SJCRH30 (cell line): ENCODE measurements at regions not wholly inside any gene's neighbourhood (a gene's known extent, or its start where the extent isn't known, plus 50 kb on each side); places are given as distances from the start of the nearest gene placed in this dataset.

Experiments
- DNase-seq, 2 experiments: peaks; one replicate each; pipeline ENCODE4 v3.0.0-alpha.2; 2015 to 2020
- H3K27ac ChIP-seq: fragments of 250-450 bp; sonication (Bioruptor Pico); 2 replicates; pipeline ENCODE4 v1.5.1; 2020; ENCODE audit warnings: mild to moderate bottlenecking, moderate library complexity
- H3K27me3 ChIP-seq: fragments of 250-450 bp; sonication (Bioruptor Pico); 2 replicates; pipeline ENCODE4 v1.5.1; 2020; ENCODE audit warnings: mild to moderate bottlenecking, moderate library complexity
- H3K36me3 ChIP-seq: fragments of 250-450 bp; sonication (Bioruptor Pico); 2 replicates; pipeline ENCODE4 v1.5.1; 2020; ENCODE audit warnings: mild to moderate bottlenecking, moderate library complexity
- H3K4me1 ChIP-seq: fragments of 250-450 bp; sonication (Bioruptor Pico); 2 replicates; pipeline ENCODE4 v1.5.1; 2020; ENCODE audit warnings: mild to moderate bottlenecking, moderate library complexity
- H3K4me3 ChIP-seq: fragments of 250-450 bp; sonication (Bioruptor Pico); 2 replicates; pipeline ENCODE4 v1.5.1; 2020; ENCODE audit warnings: mild to moderate bottlenecking, moderate library complexity
- H3K9me3 ChIP-seq: fragments of 250-450 bp; sonication (Bioruptor Pico); replicated peaks from 2 replicates; pipeline ENCODE4 v1.5.1; 2020; ENCODE audit warnings: mild to moderate bottlenecking, moderate library complexity

DNA sequence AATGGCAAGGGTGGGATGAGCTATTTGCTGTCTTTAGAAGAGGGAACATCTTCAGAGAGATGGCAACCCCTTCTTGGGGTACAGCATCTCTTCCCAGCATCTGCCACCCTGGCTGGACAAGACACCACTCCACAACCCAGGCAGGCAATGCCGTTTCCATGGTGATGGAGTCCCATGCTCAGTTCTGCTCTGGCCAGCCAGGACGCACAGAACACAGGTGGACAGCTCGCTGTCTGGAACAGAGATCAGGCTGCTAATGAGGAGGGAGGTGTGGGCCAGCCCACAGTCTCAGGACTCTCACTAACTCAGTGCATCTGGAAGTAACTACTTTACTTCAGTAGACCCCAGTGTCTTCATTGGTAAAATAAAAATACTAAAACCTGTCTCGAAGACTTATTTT is 321.0 kb upstream of the CPEB2 start:
- Histone ChIP-seq H3K4me1 (no peaks in the 10 kb centered on the region), H3K27ac (no peak overlapping the region), H3K9me3 (no peaks in the 10 kb centered on the region), H3K36me3 (no peaks in the 10 kb centered on the region), H3K4me3 (no peak overlapping the region), H3K27me3 (no peaks in the 10 kb centered on the region; the same call in 1 of the 2 replicates)
- DNase-seq: no peak

DNA sequence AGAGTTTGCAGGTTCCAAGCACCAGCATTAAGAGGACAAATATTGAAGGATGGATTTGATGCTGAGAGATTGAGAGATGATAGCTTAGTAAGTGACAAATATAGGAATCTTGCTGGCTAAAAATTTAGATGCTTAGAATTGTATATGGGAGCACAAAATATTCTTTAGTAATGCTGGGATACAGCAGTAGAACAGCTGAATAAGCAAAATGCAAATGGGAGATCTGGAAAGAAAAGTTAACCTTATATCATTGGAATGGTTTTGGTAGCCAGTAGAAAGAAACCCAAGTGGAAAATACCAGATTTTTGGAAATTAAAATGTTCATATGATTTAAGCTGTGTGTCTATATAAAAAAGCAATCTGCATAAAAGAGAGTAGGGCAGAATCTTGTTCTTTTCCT is 308.6 kb upstream of the CPEB2 start:
- Histone ChIP-seq H3K4me3 (no peak overlapping the region), H3K27me3 (no peaks in the 10 kb centered on the region), H3K36me3 (no peaks in the 10 kb centered on the region), H3K9me3 (no peaks in the 10 kb centered on the region), H3K27ac (no peak overlapping the region), H3K4me1 (no peaks in the 10 kb centered on the region)
- DNase-seq: no peak

DNA sequence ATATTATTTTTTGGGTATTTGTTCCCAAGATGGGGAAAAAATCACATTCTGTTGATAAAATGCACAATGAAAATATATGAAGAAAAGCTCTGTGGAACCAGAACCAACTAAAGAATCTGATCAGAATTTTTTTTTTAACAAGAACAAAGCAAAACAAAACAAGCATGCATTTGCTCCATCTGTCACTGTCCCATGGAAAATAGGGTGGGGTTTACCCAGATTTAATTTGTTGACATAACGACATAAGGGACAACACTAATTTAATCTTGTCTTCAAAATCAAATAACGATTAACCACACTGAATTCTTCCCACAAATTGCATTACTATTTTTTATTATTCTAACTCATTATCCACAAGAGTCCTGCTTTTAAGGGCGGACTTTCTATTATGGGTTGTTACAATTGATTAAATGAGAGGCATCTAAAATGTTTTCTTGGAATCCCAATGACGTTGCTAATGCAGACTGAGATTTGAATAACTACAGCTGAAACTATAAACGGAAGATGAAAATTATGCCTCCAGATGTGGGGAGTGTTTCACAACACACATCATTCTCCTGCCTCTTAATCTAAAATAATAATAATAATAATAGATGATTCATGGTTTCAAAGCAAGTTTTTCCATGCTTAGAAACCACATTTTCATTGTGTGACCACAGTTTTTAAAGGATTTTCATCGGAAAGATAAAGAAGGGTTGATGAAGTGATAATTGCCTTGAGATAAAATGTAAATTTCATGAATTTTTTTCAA is 307.0 kb upstream of the CPEB2 start:
- no peaks in the 10 kb centered on the region for H3K36me3 ChIP-seq
- DNase-seq: no peak

DNA sequence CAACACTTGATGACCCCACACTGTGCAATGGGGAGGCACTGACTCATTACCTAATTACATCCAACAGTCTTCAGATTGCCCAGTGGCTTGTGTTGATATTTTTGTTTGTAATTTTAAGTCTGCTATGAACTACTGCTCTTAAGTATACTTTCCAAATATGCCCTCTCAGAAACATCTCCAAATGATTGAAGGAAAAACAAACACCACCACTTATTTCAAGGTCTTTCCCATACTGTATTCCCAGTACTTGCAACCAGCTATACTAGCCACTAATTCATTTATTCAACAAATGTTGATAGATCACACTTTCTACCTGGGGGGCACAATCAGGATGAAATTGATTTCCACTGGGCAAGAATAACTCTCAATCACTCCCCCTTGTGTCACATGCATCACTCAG is 302.2 kb upstream of the CPEB2 start:
- H3K9me3 ChIP-seq: no peaks in the 10 kb centered on the region
- no peaks in the 10 kb centered on the region for H3K4me1 ChIP-seq
- H3K27me3 ChIP-seq: no peaks in the 10 kb centered on the region
- no peak for DNase-seq
- no peaks in the 10 kb centered on the region for H3K36me3 ChIP-seq
- H3K27ac ChIP-seq: no peak overlapping the region
- no peak overlapping the region for H3K4me3 ChIP-seq

More for the DNA sequence above, 307.0 kb upstream of the CPEB2 start:
- H3K4me1 ChIP-seq: no peaks in the 10 kb centered on the region
- no peaks in the 10 kb centered on the region for H3K27me3 ChIP-seq
- H3K27ac ChIP-seq: no peak overlapping the region
- no peaks in the 10 kb centered on the region for H3K9me3 ChIP-seq
- no peak overlapping the region for H3K4me3 ChIP-seq

DNA sequence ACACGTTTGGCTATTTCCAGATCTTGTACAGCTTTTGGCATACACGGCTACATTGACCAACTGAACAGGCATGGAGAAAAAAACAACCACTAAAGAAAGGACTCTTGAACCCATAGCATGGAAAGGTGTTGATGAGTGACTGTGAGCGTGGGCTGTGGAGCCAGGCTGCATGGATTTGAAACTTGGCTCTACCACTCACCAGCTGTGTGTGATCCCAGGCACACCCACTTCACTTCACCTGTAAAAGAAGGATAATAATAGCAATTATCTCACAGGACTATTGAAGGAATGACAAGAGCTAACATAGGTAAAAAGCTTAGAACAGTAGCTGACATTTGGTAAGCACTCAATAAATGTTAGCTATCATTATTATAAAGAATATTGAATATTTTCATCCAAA is 301.7 kb upstream of the CPEB2 start:
- Histone ChIP-seq H3K36me3 (no peaks in the 10 kb centered on the region), H3K27ac (no peak overlapping the region), H3K4me1 (no peaks in the 10 kb centered on the region), H3K4me3 (no peak overlapping the region), H3K27me3 (no peaks in the 10 kb centered on the region), H3K9me3 (no peaks in the 10 kb centered on the region)
- no peak for DNase-seq

DNA sequence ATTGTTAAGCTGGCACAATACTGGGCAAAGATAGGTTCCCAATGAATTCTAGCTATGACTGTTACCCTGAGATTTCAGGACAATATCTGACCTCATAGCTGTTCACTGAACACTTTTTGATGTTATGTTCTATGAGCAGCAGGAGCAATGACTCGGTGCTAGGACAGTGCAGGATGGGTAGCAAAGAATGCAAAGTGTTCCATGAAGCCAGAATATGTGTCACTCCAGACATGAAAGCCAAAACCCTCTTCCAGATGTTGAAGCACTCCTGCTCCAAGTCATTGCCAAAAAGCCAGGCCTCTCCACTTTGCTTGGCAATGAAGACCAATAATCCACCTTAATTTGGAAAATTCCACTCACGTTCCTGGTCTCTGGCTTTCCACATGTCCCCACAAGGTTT is 300.9 kb upstream of the CPEB2 start:
- no peak for DNase-seq
- no peaks in the 10 kb centered on the region for H3K36me3 ChIP-seq
- H3K27me3 ChIP-seq: no peaks in the 10 kb centered on the region
- H3K9me3 ChIP-seq: no peaks in the 10 kb centered on the region
- no peaks in the 10 kb centered on the region for H3K4me1 ChIP-seq
- H3K4me3 ChIP-seq: no peak overlapping the region
- H3K27ac ChIP-seq: no peak overlapping the region

DNA sequence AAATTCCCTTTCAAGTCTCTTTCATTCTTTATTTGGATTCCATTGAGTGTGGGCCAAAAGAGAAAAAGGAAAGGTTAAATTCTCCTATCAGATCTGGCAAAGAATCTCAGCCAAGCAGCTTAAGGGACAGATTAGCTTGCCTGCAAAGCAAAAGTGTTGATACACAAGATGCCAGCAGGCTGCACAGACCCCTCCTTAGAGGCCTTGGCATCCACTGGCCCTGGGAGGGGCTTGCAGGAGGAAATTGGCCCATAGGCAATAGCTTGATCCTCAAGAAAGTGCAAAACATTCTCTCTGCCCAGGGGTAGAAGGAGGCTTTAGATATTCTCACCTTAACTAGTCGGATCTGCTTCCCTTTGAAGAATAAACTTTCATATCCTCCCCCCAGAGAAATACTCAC is 300.4 kb upstream of the CPEB2 start:
- no peaks in the 10 kb centered on the region for H3K9me3 ChIP-seq
- no peaks in the 10 kb centered on the region for H3K36me3 ChIP-seq
- no peak for DNase-seq
- no peaks in the 10 kb centered on the region for H3K4me1 ChIP-seq
- no peak overlapping the region for H3K27ac ChIP-seq
- H3K4me3 ChIP-seq: no peak overlapping the region
- no peaks in the 10 kb centered on the region for H3K27me3 ChIP-seq

DNA sequence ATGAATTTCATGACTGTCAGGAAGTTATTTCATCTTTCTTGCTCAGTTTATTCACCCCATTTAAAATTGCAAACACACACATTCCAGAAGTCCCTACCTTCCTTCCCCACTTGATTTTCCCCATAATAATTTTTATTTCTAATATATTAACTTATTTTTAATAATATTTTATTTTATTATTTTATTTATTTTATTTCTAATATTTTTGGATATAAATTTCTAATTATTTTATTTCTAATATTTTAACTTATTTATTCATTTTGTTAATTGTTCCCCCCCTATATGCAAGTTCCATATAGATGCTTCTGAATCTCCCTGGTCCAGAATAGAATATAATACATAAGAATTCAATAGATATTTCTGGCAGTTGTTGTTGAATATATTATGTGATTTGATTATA is 293.7 kb upstream of the CPEB2 start:
- 0 out of 2 replicates have a peak, but pooled peaks cover 3% of the 10 kb centered on the region for H3K27me3 ChIP-seq
- H3K27ac ChIP-seq: no peak overlapping the region
- H3K4me1 ChIP-seq: no peaks in the 10 kb centered on the region
- no peaks in the 10 kb centered on the region for H3K36me3 ChIP-seq
- H3K4me3 ChIP-seq: no peak overlapping the region
- H3K9me3 ChIP-seq: no peaks in the 10 kb centered on the region
- DNase-seq: no peak

DNA sequence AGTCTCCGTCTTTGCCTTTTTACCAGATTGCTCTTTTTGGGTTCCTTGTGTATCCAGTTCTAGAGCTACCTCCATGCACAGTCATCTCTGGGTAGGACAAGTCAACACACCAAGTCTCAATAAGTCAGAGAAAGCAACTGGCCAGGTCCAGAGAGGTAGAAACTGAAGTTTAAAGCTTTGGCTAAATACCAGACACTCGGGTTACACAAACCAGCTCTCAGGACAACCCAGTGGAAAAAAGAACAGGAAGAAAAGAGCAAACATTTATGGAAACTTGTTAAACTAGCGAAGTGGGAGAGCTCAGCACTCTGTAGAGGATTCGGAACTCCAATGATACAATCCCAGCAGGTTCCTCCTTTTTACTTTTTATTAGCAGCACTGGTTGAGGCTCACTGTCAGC is 291.0 kb upstream of the CPEB2 start:
- DNase-seq: no peak
- H3K9me3 ChIP-seq: no peaks in the 10 kb centered on the region
- H3K4me1 ChIP-seq: no peaks in the 10 kb centered on the region
- H3K27me3 ChIP-seq: 0 out of 2 replicates have a peak, but pooled peaks cover 3% of the 10 kb centered on the region
- no peak overlapping the region for H3K27ac ChIP-seq
- H3K4me3 ChIP-seq: no peak overlapping the region
- no peaks in the 10 kb centered on the region for H3K36me3 ChIP-seq

DNA sequence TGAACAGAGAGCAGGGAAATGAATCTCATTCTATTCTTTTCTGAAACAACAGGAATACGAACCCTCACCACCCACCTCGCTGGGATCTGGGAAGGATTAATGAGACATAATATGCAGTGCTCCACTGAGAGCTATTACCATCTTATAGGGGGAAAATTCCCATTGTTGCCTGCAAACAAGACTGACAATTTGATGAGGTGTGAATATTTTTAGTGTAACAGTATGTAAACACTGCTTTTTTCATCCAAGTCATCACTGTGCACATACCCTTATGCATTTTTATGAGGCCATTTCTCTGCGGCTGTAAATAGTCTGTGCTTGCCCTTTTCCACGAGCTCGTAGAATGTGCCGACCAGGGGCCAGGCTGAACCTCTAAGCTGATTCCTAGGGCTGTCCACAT is 285.6 kb upstream of the CPEB2 start:
- Histone ChIP-seq H3K9me3 (no peaks in the 10 kb centered on the region), H3K4me1 (no peaks in the 10 kb centered on the region), H3K27ac (no peak overlapping the region), H3K27me3 (no peaks in the 10 kb centered on the region), H3K4me3 (no peak overlapping the region), H3K36me3 (no peaks in the 10 kb centered on the region)
- no peak for DNase-seq

DNA sequence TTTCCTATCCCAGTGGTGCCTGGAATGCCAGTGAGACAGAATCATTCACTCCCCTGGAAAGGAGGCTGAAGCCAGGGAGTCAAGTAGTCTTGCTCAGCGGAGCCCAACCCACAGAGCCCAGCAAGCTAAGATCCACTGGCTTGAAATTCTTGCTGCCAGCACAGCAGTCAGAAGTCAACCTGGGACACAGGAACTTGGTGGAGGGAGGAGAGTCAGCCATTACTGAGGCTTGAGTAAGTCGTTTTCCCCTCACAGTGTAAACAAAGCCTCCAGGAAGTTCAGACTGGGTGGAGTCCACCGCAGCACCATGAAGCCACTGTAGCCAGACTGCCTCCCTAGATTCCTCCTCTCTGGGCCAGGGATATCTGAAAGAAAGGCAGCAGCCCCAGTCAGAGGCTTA is 283.2 kb upstream of the CPEB2 start:
- Histone ChIP-seq H3K4me1 (no peaks in the 10 kb centered on the region), H3K27me3 (no peaks in the 10 kb centered on the region), H3K4me3 (no peak overlapping the region), H3K9me3 (no peaks in the 10 kb centered on the region), H3K27ac (no peak overlapping the region), H3K36me3 (no peaks in the 10 kb centered on the region)
- DNase-seq: no peak

DNA sequence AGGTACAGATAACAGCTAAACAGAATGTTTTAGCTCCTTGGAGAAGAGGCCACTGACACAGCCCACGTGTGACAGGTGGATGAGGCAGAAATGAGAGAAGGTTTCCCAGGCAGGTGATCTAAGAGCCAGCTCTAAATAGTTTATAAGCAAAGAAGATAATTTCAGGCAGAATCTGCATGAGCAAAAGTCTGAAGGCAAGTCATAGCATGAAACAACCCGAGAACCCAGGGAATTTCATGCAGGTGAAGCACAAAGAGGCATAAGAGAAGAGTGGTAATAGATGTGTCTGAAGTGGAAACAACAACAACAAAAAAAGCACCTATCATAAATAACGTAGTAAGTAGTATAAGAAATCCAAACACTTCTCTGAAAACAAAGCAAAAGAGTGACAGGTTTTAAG is 275.8 kb upstream of the CPEB2 start:
- H3K27me3 ChIP-seq: no peaks in the 10 kb centered on the region
- no peak overlapping the region for H3K27ac ChIP-seq
- no peaks in the 10 kb centered on the region for H3K9me3 ChIP-seq
- no peak for DNase-seq
- H3K36me3 ChIP-seq: no peaks in the 10 kb centered on the region
- H3K4me3 ChIP-seq: no peak overlapping the region
- H3K4me1 ChIP-seq: no peaks in the 10 kb centered on the region

DNA sequence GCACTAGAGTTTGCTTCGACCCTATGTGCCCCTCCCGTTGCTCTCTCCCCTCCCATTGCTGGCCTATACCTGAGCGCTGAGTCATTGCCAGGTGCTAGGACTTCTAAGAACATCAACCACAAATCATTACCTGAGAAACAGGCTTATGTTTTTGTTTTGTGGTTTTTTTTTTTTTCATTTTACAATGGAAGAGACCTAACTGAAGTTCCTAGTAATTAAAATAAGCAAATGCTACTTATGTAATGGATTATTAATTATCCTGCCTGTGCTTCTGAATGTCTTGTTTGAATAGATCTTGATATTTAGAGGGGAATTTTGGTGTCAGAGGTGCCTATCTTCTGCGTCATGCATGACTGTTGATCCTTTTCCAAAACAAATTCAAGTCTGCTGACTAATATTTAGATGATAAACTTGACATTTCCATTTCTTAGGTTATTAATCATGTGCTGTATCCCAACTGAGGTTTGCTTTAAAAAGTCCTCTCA is 275.4 kb upstream of the CPEB2 start:
- Histone ChIP-seq H3K4me3 (no peak overlapping the region), H3K27me3 (no peaks in the 10 kb centered on the region), H3K9me3 (no peaks in the 10 kb centered on the region), H3K27ac (no peak overlapping the region), H3K36me3 (no peaks in the 10 kb centered on the region), H3K4me1 (no peaks in the 10 kb centered on the region)
- DNase-seq: no peak

DNA sequence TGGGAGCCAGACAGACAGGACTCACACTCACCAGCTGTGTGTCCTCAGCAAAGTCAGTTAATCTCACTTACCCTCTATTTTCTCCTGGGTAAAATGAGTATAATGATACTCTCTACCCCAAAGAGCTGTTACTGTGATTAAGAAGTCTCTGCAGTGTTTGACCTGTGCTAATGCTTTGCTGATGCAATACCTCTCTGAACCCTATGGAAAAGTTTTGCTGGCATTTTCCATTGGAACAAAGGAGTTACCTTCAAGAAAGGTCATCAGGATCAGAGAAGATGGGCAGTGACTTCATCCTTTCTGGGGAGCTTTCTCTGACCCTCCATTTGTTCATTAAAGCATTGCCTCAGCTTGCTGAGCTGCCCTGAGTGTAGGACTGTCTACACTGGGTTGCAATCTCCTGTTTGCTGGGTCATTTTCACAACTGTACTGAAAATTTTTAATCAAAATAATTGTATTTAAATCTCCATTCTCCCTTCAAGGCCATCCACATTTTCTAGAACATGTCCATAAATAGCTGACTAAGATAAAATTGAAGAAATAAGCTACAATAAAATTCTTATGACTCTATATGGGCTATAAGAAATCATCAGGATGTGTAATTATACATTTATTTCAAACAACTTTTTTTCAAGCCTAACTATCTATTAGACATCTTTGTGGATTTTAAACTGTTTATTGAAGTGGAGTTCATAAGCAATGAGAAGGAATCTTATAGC is 272.8 kb upstream of the CPEB2 start:
- Histone ChIP-seq H3K4me3 (no peak overlapping the region), H3K27me3 (no peaks in the 10 kb centered on the region), H3K27ac (no peak overlapping the region), H3K9me3 (no peaks in the 10 kb centered on the region), H3K4me1 (no peaks in the 10 kb centered on the region), H3K36me3 (no peaks in the 10 kb centered on the region)
- no peak for DNase-seq

DNA sequence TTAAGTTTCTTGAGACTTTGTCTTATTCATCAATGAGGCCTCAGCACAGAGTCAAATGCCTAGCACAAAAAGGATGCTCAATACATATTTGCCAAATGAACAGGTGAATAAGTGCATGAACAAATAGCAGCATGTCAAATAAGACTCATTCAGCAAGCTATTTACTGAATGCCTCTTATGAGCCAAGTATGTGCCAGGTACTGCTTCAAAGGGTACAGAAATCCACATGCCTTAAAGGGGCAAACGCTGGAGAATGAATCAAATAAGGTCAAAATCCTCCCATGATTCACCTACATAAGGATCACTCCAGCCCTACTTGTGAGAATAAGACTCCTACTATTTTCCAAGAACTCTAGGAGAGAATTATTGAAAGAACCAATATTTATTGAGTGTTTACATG is 260.2 kb upstream of the CPEB2 start:
- DNase-seq: no peak
- no peaks in the 10 kb centered on the region for H3K9me3 ChIP-seq
- no peaks in the 10 kb centered on the region for H3K4me1 ChIP-seq
- H3K4me3 ChIP-seq: no peak overlapping the region
- H3K27ac ChIP-seq: no peak overlapping the region
- H3K27me3 ChIP-seq: peaks cover 6% of the 10 kb centered on the region; the same call in 1 of the 2 replicates
- H3K36me3 ChIP-seq: no peaks in the 10 kb centered on the region

DNA sequence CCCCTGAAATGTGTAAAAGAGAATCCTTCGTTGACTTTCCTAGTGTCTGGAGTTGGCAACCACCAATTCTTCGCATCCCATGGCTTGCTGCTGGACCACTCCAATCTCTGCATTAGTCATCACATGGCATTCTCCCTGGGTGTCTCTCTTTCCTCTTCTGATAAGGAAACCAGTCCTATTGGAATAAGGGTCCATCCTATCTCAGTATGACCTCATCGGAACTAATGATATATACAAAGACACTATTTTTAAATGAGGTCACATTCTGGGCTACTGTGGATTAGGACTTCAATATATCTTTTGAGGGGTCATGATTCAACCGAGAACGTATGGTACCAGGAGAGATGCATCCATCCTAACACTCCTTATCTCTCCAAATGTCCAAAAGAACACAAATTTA is 259.1 kb upstream of the CPEB2 start:
- Histone ChIP-seq H3K27ac (no peak overlapping the region), H3K4me3 (no peak overlapping the region), H3K4me1 (no peaks in the 10 kb centered on the region), H3K9me3 (no peaks in the 10 kb centered on the region), H3K27me3 (peaks cover 6% of the 10 kb centered on the region; the same call in 1 of the 2 replicates), H3K36me3 (no peaks in the 10 kb centered on the region)
- no peak for DNase-seq
